GM12864 (cell line): ENCODE measurements at regions not wholly inside any gene's neighbourhood (a gene's known extent, or its start where the extent isn't known, plus 50 kb on each side); places are given as distances from the start of the nearest gene placed in this dataset.

Experiments
- DNase-seq: peaks from one replicate; pipeline ENCODE4 v3.0.0-alpha.2; 2011; ENCODE audit warnings: low read depth
- H3K4me3 ChIP-seq: 2 replicates; pipeline ENCODE4 v1.5.1; 2011; ENCODE audit warnings: mild to moderate bottlenecking, low read depth, low read length, control low read depth
- CTCF ChIP-seq: IDR thresholded peaks from 2 replicates; pipeline ENCODE4 v1.5.1; 2011; ENCODE audit warnings: low read depth, mild to moderate bottlenecking, moderate library complexity, low read length, control low read depth, inconsistent platforms; ENCODE audit errors: missing control alignments

- no peak for TF ChIP-seq CTCF
- no peak for DNase-seq
Measured at GRCh38 chr2:212873256-212873655, 278.2 kb downstream of the IKZF2 start.

GRCh38 chr2:212871597-212871996 lies 279.8 kb downstream of the IKZF2 start:
- H3K4me3 ChIP-seq = no peak overlapping the region
- TF ChIP-seq CTCF = no peak
- DNase-seq = no peak

More at GRCh38 chr2:212873256-212873655, 278.2 kb downstream of the IKZF2 start:
- no peak overlapping the region for H3K4me3 ChIP-seq

DNA sequence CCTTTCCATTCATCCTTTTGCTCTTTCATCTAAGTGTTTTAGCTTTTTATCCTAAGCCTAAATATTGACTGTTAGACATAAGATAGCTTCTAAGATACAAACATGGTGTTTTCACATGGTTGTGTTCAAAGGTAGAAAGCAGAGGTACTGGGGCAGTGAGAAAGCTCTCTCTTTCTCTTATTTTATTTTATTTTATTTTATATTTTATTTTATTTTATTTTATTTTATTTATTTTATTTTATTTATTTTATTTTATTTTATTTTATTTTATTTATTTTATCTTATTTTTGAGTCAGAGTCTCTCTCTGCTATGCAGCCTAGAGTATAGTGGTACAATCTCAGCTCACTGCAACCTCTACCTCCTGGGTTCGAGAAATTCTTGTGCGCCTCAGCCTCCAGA lies 287.2 kb downstream of the IKZF2 start:
- H3K4me3 ChIP-seq = no peak overlapping the region
- no peak for DNase-seq
- TF ChIP-seq CTCF = no peak

DNA sequence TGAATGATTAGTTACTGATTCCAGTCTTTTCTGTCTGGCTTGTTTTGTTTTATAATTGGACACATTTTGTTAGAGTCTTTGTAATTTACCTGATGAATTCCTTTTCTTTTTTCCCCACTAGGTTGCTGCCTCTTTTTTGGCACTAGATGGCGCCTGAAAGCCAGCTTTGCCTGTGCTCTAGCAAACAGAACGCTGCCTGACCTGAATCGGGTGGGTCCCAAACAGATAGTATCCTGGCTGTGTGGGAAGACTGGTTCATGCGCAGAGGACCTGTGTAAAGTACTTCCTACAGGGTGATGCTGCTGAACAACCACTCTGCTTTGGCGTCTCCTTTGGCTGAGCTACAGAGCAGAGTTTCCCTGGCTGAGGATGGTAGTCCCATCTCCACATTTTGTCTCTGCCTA lies 288.2 kb downstream of the IKZF2 start:
- H3K4me3 ChIP-seq = no peak overlapping the region
- TF ChIP-seq CTCF = peak; percentile 55
- peak; percentile 24 for DNase-seq

DNA sequence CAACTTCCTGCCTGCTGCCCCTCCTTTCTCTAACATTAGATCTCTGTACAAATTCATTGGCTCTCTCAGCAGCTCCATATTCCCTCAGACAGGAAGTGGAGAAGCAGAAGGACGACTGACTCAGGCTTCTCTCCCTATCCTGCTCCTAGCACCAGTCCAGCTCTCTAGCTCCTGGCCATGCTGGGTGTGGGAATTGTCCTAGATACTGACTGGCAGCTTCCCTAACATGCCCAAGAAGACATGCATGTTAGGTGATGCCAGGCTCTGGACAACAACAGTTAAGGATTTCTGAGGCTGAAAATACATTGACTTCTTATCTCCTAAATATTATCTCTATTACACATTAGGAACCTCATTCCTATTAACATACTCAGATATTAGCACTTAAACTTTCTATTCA lies 292.9 kb downstream of the IKZF2 start:
- no peak for DNase-seq
- H3K4me3 ChIP-seq = no peak overlapping the region
- no peak for TF ChIP-seq CTCF

- no peak for TF ChIP-seq CTCF
- H3K4me3 ChIP-seq = no peak overlapping the region
- DNase-seq = no peak
Measured at GRCh38 chr2:212854771-212855170, 296.6 kb downstream of the IKZF2 start.

DNA sequence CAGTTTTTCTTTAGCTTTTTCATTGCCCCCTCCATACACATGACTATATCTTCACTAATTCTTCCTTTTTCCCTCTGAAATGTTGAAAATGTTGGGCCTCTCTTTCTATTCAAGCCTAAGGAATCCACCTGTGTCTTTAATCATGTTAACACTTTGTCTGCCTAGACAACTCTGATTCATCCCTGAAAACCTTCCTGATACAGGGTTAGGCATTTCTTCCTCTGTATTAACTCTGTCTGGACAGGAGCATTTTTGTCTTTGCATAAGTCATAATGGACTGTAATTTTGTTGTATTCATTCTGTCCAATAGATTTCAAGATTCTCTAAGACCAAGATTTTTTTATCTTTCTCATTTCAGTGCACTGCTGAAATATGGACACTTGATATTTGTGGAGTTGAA lies 297.3 kb downstream of the IKZF2 start:
- H3K4me3 ChIP-seq = no peak overlapping the region
- TF ChIP-seq CTCF = no peak
- DNase-seq = no peak
